T47D (cell line): ENCODE measurements at regions not wholly inside any gene's neighbourhood (a gene's known extent, or its start where the extent isn't known, plus 50 kb on each side); places are given as distances from the start of the nearest gene placed in this dataset.
"Not testable (repeated sequence)": the region's sequence is repeated elsewhere in the genome, so short reads cannot be mapped to it uniquely, and the experiment has no call there.

Experiments
- DNase-seq, 2 experiments: peaks; one replicate each; pipeline versions ENCODE4 v3.0.0 to v3.0.0-alpha.2; 2011 to 2012; ENCODE audit warnings: low read depth in 1 of 2, low spot score in 1 of 2
- JUND ChIP-seq: IDR thresholded peaks from 2 replicates; pipeline ENCODE4 v1.6.1; 2012; ENCODE audit warnings: low read depth
- in situ Hi-C: cut with HindIII; loops from 2 replicates; pipeline ENCODE4 v1.10.0; 2016; ENCODE audit warnings: low sequenced_read_pairs, low pct_unique_long_range_greater_than_20kb

GRCh38 chr5:117405197-117405596 is 830.6 kb upstream of the SEMA6A start:
- in situ Hi-C loops: no loop called here
- no peak for DNase-seq
- no peak for TF ChIP-seq JUND

DNA sequence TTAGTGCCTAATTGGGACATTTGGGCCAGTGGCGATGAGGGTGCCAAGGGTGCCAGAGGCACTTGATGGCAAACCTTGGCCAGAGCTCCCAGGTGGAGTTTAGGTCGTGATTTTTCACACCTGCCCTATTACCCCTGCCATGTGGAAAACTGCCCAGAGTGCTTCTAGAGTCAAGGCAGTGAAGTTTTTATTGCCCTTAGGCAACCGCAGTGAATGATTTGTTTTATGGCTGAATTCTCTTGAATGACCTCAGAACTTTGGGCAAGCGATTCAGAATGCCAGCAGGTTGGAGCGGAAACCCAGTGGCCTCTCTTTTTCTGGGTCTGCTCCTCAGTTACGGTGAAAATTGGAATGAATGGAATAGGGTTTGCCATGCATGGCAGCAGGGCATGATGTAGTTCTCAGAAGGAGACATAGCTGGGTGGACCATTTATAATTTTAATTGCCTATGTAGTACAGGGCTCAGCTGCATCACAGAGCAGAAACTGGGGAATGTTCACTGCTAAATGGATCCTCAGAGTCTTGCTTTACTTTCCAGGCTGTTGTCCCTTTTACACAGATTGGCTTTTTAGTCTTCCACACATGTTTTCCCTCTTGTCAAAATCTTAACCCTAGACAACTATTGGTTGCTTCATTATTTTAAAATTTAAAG is 820.0 kb upstream of the SEMA6A start:
- in situ Hi-C loops: no loop called here
- TF ChIP-seq JUND: no peak

DNA sequence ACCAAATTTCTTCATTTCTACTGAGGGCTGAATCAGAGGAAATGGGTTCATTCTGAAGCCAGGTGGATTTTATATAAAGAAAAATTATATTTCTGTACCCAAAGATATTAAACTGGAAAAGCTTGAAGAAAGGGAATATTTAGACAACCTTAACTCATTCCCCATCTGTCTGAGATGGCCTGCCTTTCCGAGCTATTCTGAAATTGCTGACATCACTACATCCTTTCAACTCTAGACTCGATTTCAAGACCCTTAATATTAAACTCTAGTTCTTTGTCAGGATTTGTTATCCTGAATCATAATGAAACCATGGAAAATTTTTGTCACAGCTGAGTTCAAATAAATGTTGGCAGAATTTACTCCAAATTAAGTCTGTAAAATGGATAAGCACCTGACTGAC is 818.5 kb upstream of the SEMA6A start:
- no peak for DNase-seq
- in situ Hi-C loops: no loop called here
- no peak for TF ChIP-seq JUND

More for the DNA sequence above, 820.0 kb upstream of the SEMA6A start:
- no peak for DNase-seq

- no peak for DNase-seq
- TF ChIP-seq JUND: no peak
- in situ Hi-C loops: no loop called here
Measured at GRCh38 chr5:117380316-117380715, 805.7 kb upstream of the SEMA6A start.

GRCh38 chr5:117379521-117379920 is 804.9 kb upstream of the SEMA6A start:
- DNase-seq: peak in 1 of 2 experiments; percentile 42
- in situ Hi-C loops: no loop called here
- no peak for TF ChIP-seq JUND

DNA sequence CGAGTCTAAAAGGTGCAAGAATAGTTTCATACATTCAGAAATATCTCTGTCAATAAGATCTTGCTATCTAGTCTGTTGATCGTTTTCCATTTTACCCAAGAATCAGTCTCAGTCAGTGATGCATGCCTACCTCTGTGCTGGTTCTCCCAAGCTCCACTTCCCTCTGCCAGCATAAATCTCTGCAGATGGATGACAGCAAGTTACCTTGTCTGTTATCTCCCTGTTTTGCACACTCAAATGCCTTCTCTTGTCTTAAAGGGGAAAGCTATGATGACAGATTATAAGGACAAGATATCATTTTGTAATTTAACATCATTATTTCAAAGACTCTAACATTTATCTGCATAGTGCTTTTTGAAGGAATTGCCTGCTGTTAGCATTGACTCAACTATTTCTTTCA is 802.1 kb upstream of the SEMA6A start:
- no peak for TF ChIP-seq JUND
- in situ Hi-C loops: no loop called here
- DNase-seq: no peak

- no peak for TF ChIP-seq JUND
- no peak for DNase-seq
- in situ Hi-C loops: no loop called here
Measured at GRCh38 chr5:117359895-117360294, 785.3 kb upstream of the SEMA6A start.

GRCh38 chr5:117357886-117358285 is 783.3 kb upstream of the SEMA6A start:
- DNase-seq: peak in 1 of 2 experiments; percentile 2
- in situ Hi-C loops: no loop called here
- no peak for TF ChIP-seq JUND

DNA sequence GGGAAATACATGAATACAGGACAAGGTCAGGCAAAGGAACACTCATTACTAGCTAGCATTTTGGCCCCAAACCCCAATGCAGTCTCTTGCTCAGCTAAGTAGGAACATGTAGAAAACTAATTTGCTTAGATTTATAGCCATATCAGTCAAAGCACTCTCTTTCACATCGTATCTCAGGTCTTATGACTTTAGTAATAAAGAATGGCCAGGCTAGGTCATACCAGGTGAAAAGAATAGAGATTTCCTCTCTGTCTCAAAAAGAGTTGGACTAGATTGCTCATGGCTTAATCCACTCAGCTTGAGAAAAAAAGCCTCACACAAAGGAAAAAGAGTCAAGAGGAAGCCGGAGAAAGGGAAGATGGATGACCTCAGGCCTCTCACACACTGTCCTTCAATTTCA is 772.7 kb upstream of the SEMA6A start:
- no peak for TF ChIP-seq JUND
- DNase-seq: no peak
- in situ Hi-C loops: no loop called here

GRCh38 chr5:117343726-117344125 is 769.1 kb upstream of the SEMA6A start:
- in situ Hi-C loops, DNase-seq: not testable (repeated sequence)

- TF ChIP-seq JUND: no peak
- in situ Hi-C loops: no loop called here
Measured at GRCh38 chr5:117337064-117337749, 762.6 kb upstream of the SEMA6A start.

DNA sequence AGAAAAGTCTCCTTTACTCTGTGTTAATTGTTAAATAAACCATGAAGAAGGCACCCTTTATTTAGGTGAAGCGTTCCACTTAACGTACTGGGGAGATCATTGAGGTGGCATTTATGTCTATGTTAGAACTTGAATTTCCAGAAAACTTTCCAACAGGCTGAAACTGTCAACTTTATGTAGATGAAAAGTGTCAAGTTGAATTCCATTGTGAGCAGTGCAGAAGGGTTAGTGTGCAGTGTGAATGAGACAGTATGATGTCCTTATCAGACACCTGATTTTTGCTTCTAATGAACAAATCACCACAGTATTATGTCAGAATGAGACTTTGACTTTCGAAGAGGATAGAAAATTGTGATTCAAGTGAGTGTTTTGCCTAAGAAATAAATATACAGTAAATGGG is 761.6 kb upstream of the SEMA6A start:
- no peak for DNase-seq
- in situ Hi-C loops: no loop called here
- no peak for TF ChIP-seq JUND

More at GRCh38 chr5:117337064-117337749, 762.6 kb upstream of the SEMA6A start:
- no peak for DNase-seq

DNA sequence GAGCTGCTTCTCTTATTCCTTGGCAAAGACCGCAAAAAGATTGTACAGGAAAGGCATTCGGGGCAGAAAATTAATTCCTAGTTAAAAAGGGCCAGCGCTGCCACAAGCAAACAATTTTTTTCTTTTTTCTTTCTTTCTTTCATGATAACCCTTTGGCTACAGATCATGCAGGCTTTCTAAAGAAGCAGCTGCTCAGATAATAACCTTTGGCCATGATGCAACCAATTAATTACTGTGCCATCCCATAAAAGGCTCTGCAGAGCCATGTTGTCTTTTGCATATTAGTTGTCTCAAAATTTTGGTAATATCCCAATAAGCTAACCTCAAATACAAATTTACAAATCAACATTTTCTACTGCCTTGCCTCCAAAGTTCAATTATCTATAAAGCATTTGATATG is 758.4 kb upstream of the SEMA6A start:
- DNase-seq: no peak
- TF ChIP-seq JUND: no peak
- in situ Hi-C loops: no loop called here

- TF ChIP-seq JUND: no peak
- DNase-seq: no peak
- in situ Hi-C loops: no loop called here
Measured at GRCh38 chr5:117332341-117332740, 757.7 kb upstream of the SEMA6A start.
